ENCODE measurements at regions not wholly inside any gene's neighbourhood (a gene's known extent, or its start where the extent isn't known, plus 50 kb on each side); places are given as distances from the start of the nearest gene placed in this dataset.

- dilution Hi-C loops (cut with MboI; ENCODE audit: extremely low pct_ligation_motif_present, low sequenced_read_pairs), result no loop called here
- Histone ChIP-seq H3K4me3 (replicated peaks in 1 of 3; ENCODE audit: insufficient read depth in 1 of 3, low read depth in 1 of 3, low read length in 3 of 3) (no peak overlapping the region), H3K9ac (replicated peaks; ENCODE audit: extremely low read depth, insufficient read depth, low read length) (no peak overlapping the region), H3K4me1 (ENCODE audit: control insufficient read depth, extremely low read depth, insufficient read depth, low read length) (no peaks in the 10 kb centered on the region), H3K79me2 (ENCODE audit: control insufficient read depth, insufficient read depth, low read length) (no peaks in the 10 kb centered on the region), H3K36me3 (ENCODE audit: control insufficient read depth in 2 of 2, extremely low read depth in 1 of 2, insufficient read depth in 2 of 2, low read length in 2 of 2) (no peaks in the 10 kb centered on the region), H2AFZ (ENCODE audit: low read depth, low read length) (no peak overlapping the region), H4K20me1 (replicated peaks; ENCODE audit: control insufficient read depth, extremely low read depth, insufficient read depth, low read length) (no peaks in the 10 kb centered on the region), H3K27ac (ENCODE audit: insufficient read depth, low read depth, low read length) (no peak overlapping the region), H3K4me2 (ENCODE audit: insufficient read depth, low read length) (no peak overlapping the region), H3K9me3 (replicated peaks; ENCODE audit: control insufficient read depth, insufficient read depth, low read length) (no peaks in the 10 kb centered on the region), H3K27me3 (ENCODE audit: control insufficient read depth in 2 of 2, insufficient read depth in 2 of 2, low read length in 2 of 2) (no peaks in the 10 kb centered on the region), H3K9me1 (replicated peaks; ENCODE audit: control insufficient read depth, extremely low read depth, insufficient read depth, low read length) (no peaks in the 10 kb centered on the region)
- TF ChIP-seq FOS (IDR thresholded peaks at IDR 0.05; ENCODE audit: borderline replicate concordance, insufficient read depth, low read length) (no peak), JUN (IDR thresholded peaks at IDR 0.05; ENCODE audit: borderline replicate concordance, insufficient read depth, insufficient read length, low read depth) (no peak), EZH2 (IDR thresholded peaks at IDR 0.05; ENCODE audit: borderline replicate concordance, low read depth, low read length, severe bottlenecking) (no peak), MYC (IDR thresholded peaks at IDR 0.05; ENCODE audit: low read depth, low read length) (no peak), POLR2AphosphoS5 (IDR thresholded peaks at IDR 0.05; ENCODE audit: insufficient read depth, low read depth, low read length) (no peak), MAX (IDR thresholded peaks at IDR 0.05; ENCODE audit: insufficient read depth, insufficient read length) (no peak), POLR2A (IDR thresholded peaks at IDR 0.05; ENCODE audit: low read depth, low read length) (no peak), CTCF (IDR thresholded peaks at IDR 0.05; ENCODE audit: extremely low read depth in 1 of 2, insufficient read depth in 1 of 2, low read depth in 1 of 2, low read length in 2 of 2) (no peak), GATA2 (IDR thresholded peaks at IDR 0.05; ENCODE audit: insufficient read depth, insufficient read length, low read depth, low read length) (no peak)
- ChIA-PET CTCF (interaction anchor here (0.9 to 4.4 kb wide), 4 partner anchors 21 to 1030 kb away, joined by 3 to 64 read pairs (median 6); no protein-coding TSS in a partner anchor), POLR2A (interaction anchor here (0.6 kb wide), 1 partner anchor 1907 kb away, joined by 3 read pairs; no protein-coding TSS in a partner anchor)
- DNase-seq (ENCODE audit: low read depth, low spot score) (no peak), FAIRE-seq (no peak)
- no TSS peak for BruUV-seq (replicated peaks)
- intact Hi-C loops (cut with micrococcal nuclease), result loop anchor here (10.0 kb wide), 1 partner anchor 440 kb away; no protein-coding TSS in a partner anchor
Observed at GRCh38 chr1:90135286-90135685, 140.4 kb downstream of the ZNF326 start.

Measured in endothelial cell of umbilical vein (primary cell).